Glutamatergic neuron (in vitro differentiated cells): ENCODE measurements at regions not wholly inside any gene's neighbourhood (a gene's known extent, or its start where the extent isn't known, plus 50 kb on each side); places are given as distances from the start of the nearest gene placed in this dataset.

Experiments
- DNase-seq: peaks from one replicate; pipeline ENCODE4 v3.0.0; 2022
- H3K27ac Mint-ChIP-seq: one replicate; pipeline ENCODE4 v1.8.0; 2020; ENCODE audit warnings: mild to moderate bottlenecking, mixed read lengths, inconsistent platforms; ENCODE audit not compliant: unreplicated experiment
- H3K27me3 Mint-ChIP-seq: one replicate; pipeline ENCODE4 v1.8.0; 2020; ENCODE audit warnings: mild to moderate bottlenecking, moderate library complexity, mixed read lengths, inconsistent platforms; ENCODE audit not compliant: unreplicated experiment
- H3K36me3 Mint-ChIP-seq: one replicate; pipeline ENCODE4 v1.8.0; 2020; ENCODE audit warnings: mild to moderate bottlenecking, mixed read lengths, inconsistent platforms; ENCODE audit not compliant: unreplicated experiment
- H3K4me1 Mint-ChIP-seq: one replicate; pipeline ENCODE4 v1.8.0; 2020; ENCODE audit warnings: mild to moderate bottlenecking, low read depth, mixed read lengths, inconsistent platforms; ENCODE audit not compliant: unreplicated experiment
- H3K4me3 Mint-ChIP-seq: one replicate; pipeline ENCODE4 v1.8.0; 2020; ENCODE audit warnings: mild to moderate bottlenecking, mixed read lengths, inconsistent platforms; ENCODE audit not compliant: unreplicated experiment
- H3K9me3 Mint-ChIP-seq: one replicate; pipeline ENCODE4 v1.8.0; 2020; ENCODE audit warnings: mild to moderate bottlenecking, moderate library complexity, mixed read lengths, inconsistent platforms; ENCODE audit not compliant: unreplicated experiment
- CTCF ChIP-seq: fragments of 200-600 bp; sonication (generic); IDR thresholded peaks from one replicate; pipeline ENCODE4 v1.5.0; 2021; ENCODE audit not compliant: partially characterized antibody, unreplicated experiment

DNA sequence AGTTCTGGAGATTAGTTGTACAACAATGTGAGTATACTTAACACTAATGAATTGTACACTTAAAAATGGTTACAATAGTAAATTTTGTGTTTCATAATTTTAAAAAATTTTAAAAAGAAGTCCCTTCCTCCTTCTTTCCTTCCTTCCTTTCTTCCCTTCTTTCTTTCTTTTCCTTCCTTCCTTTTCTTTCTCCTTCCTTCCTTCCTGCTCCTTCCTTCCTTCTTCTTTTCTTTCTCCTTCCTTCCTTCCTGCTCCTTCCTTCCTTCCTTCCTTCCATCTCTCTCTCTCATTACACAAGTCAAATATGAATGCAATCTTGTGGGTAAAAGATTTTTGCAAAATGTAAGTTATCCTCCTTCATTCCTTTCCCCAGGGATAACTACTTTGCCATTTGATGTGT is 97.1 kb upstream of the TBCA start:
- H3K36me3 Mint-ChIP-seq = no peaks in the 10 kb centered on the region
- DNase-seq = no peak
- no peak for TF ChIP-seq CTCF
- peaks cover 2% of the 10 kb centered on the region for H3K9me3 Mint-ChIP-seq
- H3K4me1 Mint-ChIP-seq = no peaks in the 10 kb centered on the region
- no peak overlapping the region for H3K4me3 Mint-ChIP-seq
- H3K27ac Mint-ChIP-seq = no peak overlapping the region
- peaks cover 2% of the 10 kb centered on the region for H3K27me3 Mint-ChIP-seq

- Mint-ChIP-seq H3K4me1 (no peaks in the 10 kb centered on the region), H3K36me3 (no peaks in the 10 kb centered on the region), H3K4me3 (no peak overlapping the region), H3K9me3 (peaks cover 2% of the 10 kb centered on the region), H3K27ac (no peak overlapping the region), H3K27me3 (peaks cover 2% of the 10 kb centered on the region)
- no peak for TF ChIP-seq CTCF
- no peak for DNase-seq
Observed at GRCh38 chr5:77871946-77872345, 95.8 kb upstream of the TBCA start.

DNA sequence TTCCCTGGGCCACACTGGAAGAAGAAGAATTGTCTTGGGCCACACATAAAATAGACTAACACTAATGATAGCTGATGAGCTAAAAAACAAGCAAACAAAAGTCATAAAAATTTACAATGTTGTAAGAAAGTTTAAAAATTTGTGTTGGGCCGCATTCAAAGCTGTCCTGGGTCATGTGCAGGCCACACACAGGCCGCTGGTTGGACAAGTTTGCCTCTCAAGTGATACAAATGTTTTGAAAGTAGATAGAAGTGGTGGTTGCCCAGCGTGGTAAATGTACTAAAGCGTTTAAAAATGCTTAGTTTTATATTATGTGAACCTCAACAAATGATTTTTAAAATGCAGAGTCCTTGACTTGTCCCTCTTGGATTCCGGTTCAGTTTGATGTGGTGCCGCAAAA is 94.9 kb upstream of the TBCA start:
- H3K9me3 Mint-ChIP-seq = peaks cover 2% of the 10 kb centered on the region
- H3K27me3 Mint-ChIP-seq = peaks cover 2% of the 10 kb centered on the region
- no peak for DNase-seq
- no peaks in the 10 kb centered on the region for H3K4me1 Mint-ChIP-seq
- no peak overlapping the region for H3K4me3 Mint-ChIP-seq
- no peak overlapping the region for H3K27ac Mint-ChIP-seq
- TF ChIP-seq CTCF = no peak
- no peaks in the 10 kb centered on the region for H3K36me3 Mint-ChIP-seq

DNA sequence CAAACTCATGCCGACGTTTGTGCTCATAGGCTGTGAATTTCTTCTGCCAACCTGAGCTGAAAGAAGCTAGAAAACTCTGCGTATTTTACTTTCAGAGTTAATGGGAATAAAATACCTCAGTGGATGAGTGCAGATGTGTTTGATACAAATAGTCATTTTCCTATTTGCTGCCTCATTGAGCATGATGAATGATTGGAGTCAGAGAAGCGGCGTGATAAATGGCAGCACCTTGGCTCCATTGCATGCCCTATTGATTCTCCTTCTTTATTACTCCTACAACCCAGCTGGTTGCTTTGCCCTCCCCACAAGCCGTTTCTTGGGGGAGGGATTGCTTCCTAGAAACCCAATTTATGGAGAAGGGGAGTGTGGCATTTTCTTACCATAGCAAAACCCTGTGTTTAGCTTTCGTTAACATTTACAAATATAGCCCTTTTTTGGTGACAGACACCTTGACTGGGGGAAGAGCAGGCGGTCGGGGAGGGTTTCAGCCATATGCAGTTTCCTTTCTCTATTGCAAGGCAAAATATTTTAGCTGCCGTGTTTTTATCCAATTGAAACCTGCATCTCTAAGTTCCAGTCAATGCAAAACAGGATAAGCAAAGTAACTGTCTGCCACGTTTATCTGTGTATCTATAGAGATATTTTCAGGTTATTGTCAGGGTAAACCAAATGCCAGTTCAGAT is 93.1 kb upstream of the TBCA start:
- TF ChIP-seq CTCF = no peak
- Mint-ChIP-seq H3K4me1 (no peaks in the 10 kb centered on the region), H3K9me3 (peaks cover 2% of the 10 kb centered on the region), H3K27me3 (peaks cover 2% of the 10 kb centered on the region), H3K27ac (no peak overlapping the region), H3K4me3 (no peak overlapping the region), H3K36me3 (no peaks in the 10 kb centered on the region)
- no peak for DNase-seq

- H3K27me3 Mint-ChIP-seq = peaks cover under 1% of the 10 kb centered on the region
- no peaks in the 10 kb centered on the region for H3K36me3 Mint-ChIP-seq
- H3K4me1 Mint-ChIP-seq = no peaks in the 10 kb centered on the region
- H3K4me3 Mint-ChIP-seq = no peak overlapping the region
- no peak for DNase-seq
- no peak overlapping the region for H3K27ac Mint-ChIP-seq
- peaks cover under 1% of the 10 kb centered on the region for H3K9me3 Mint-ChIP-seq
- TF ChIP-seq CTCF = no peak
Observed at GRCh38 chr5:77867914-77868313, 91.8 kb upstream of the TBCA start.
